Mesendoderm (in vitro differentiated cells): ENCODE measurements at regions not wholly inside any gene's neighbourhood (a gene's known extent, or its start where the extent isn't known, plus 50 kb on each side); places are given as distances from the start of the nearest gene placed in this dataset.
A peak's percentile ranks its signal among the peaks of the same experiment; 100 is the strongest.

Experiments used
- DNase-seq: peaks from one replicate; pipeline ENCODE4 v3.0.0; 2013
- H2AK5ac ChIP-seq: 2 replicates; pipeline ENCODE4 v1.6.1; 2013; ENCODE audit warnings: low read length, inconsistent platforms
- H2BK120ac ChIP-seq: 2 replicates; pipeline ENCODE4 v1.6.1; 2013; ENCODE audit warnings: low read depth, mild to moderate bottlenecking, low read length, moderate library complexity, mixed read lengths
- H2BK15ac ChIP-seq: replicated peaks from 2 replicates; pipeline ENCODE4 v1.6.1; 2013; ENCODE audit warnings: low read depth, mild to moderate bottlenecking, moderate library complexity
- H2BK5ac ChIP-seq: 2 replicates; pipeline ENCODE4 v1.6.1; 2013; ENCODE audit warnings: low read length, inconsistent platforms
- H3K18ac ChIP-seq: 2 replicates; pipeline ENCODE4 v1.6.1; 2013; ENCODE audit warnings: mild to moderate bottlenecking, low read length, mixed read lengths
- H3K23ac ChIP-seq: one replicate; pipeline ENCODE4 v1.6.1; 2013; ENCODE audit warnings: low read length
- H3K27ac ChIP-seq: 2 replicates; pipeline ENCODE4 v1.5.1; 2013; ENCODE audit warnings: low read depth, mild to moderate bottlenecking, inconsistent platforms, low read length, moderate library complexity
- H3K27me3 ChIP-seq: 2 replicates; pipeline ENCODE4 v1.6.1; 2013; ENCODE audit warnings: low read length, control low read depth, mild to moderate bottlenecking, inconsistent platforms; ENCODE audit not compliant: insufficient read depth, poor library complexity
- H3K36me3 ChIP-seq: 2 replicates; pipeline ENCODE4 v1.6.1; 2013; ENCODE audit warnings: low read length, inconsistent platforms; ENCODE audit not compliant: control insufficient read depth, insufficient read depth
- H3K4ac ChIP-seq: one replicate; pipeline ENCODE4 v1.6.1; 2013; ENCODE audit warnings: low read depth, mild to moderate bottlenecking, low read length, moderate library complexity
- H3K4me1 ChIP-seq: 2 replicates; pipeline ENCODE4 v1.6.1; 2013; ENCODE audit warnings: low read depth, low read length, inconsistent platforms; ENCODE audit not compliant: control insufficient read depth
- H3K4me2 ChIP-seq: 2 replicates; pipeline ENCODE4 v1.6.1; 2013; ENCODE audit warnings: low read length
- H3K4me3 ChIP-seq: 2 replicates; pipeline ENCODE4 v1.5.1; 2013; ENCODE audit warnings: mild to moderate bottlenecking, low read length
- H3K56ac ChIP-seq: one replicate; pipeline ENCODE4 v1.6.1; 2013; ENCODE audit warnings: low read length
- H3K79me1 ChIP-seq: 2 replicates; pipeline ENCODE4 v1.6.1; 2013; ENCODE audit warnings: low read length, inconsistent platforms
- H3K79me2 ChIP-seq: 2 replicates; pipeline ENCODE4 v1.6.1; 2013; ENCODE audit warnings: mild to moderate bottlenecking, low read length; ENCODE audit not compliant: control insufficient read depth, insufficient read depth
- H3K9ac ChIP-seq: 2 replicates; pipeline ENCODE4 v1.6.1; 2013; ENCODE audit warnings: low read length, inconsistent platforms
- H4K5ac ChIP-seq: one replicate; pipeline ENCODE4 v1.6.1; 2013; ENCODE audit warnings: low read length
- H4K8ac ChIP-seq: one replicate; pipeline ENCODE4 v1.6.1; 2013; ENCODE audit warnings: low read depth, mild to moderate bottlenecking, control low read depth, low read length, moderate library complexity
- WGBS: extraction: QIAGEN DNeasy Blood & Tissue Kit; methylation state at CpG from one replicate; pipeline ENCODE4 v1.1.7; 2013; ENCODE audit warnings: low lambda C conversion rate, missing lambda C conversion rate; ENCODE audit not compliant: insufficient coverage; ENCODE audit errors: extremely low coverage; 5-methylcytosine and 5-hydroxymethylcytosine counted together

GRCh38 chr6:23218751-23219150 is 649.4 kb downstream of the HDGFL1 start:
- no peak overlapping the region for H3K4ac ChIP-seq
- no CpG with 5 or more reads among the region's 1 CpG for WGBS
- DNase-seq = peak; percentile 88

GRCh38 chr6:23222724-23223123 is 653.4 kb downstream of the HDGFL1 start:
- Histone ChIP-seq H3K4me1 (no peaks in the 10 kb centered on the region), H4K5ac (no peak overlapping the region), H3K4ac (no peak overlapping the region), H3K27ac (no peak overlapping the region), H3K27me3 (no peaks in the 10 kb centered on the region), H3K23ac (no peak overlapping the region), H3K4me2 (no peak overlapping the region), H3K18ac (no peak overlapping the region), H3K9ac (no peak overlapping the region), H2AK5ac (no peak overlapping the region), H2BK120ac (no peak overlapping the region), H3K56ac (no peak overlapping the region), H4K8ac (no peak overlapping the region), H3K36me3 (no peaks in the 10 kb centered on the region), H3K79me2 (no peaks in the 10 kb centered on the region), H3K4me3 (no peak overlapping the region), H2BK15ac (no peak overlapping the region), H2BK5ac (no peak overlapping the region), H3K79me1 (no peaks in the 10 kb centered on the region)
- no CpG with 5 or more reads among the region's 1 CpG for WGBS
- DNase-seq = no peak

More at GRCh38 chr6:23218751-23219150, 649.4 kb downstream of the HDGFL1 start:
- Histone ChIP-seq H3K4me1 (no peaks in the 10 kb centered on the region), H3K9ac (no peak overlapping the region), H4K8ac (no peak overlapping the region), H2BK5ac (no peak overlapping the region), H3K27me3 (no peaks in the 10 kb centered on the region), H3K4me3 (no peak overlapping the region), H3K18ac (no peak overlapping the region), H3K23ac (no peak overlapping the region), H2BK120ac (no peak overlapping the region), H3K56ac (no peak overlapping the region), H3K79me1 (no peaks in the 10 kb centered on the region), H2AK5ac (no peak overlapping the region), H3K27ac (no peak overlapping the region), H3K4me2 (no peak overlapping the region), H4K5ac (no peak overlapping the region), H3K79me2 (no peaks in the 10 kb centered on the region), H2BK15ac (no peak overlapping the region), H3K36me3 (no peaks in the 10 kb centered on the region)

- Histone ChIP-seq H3K4me1 (no peaks in the 10 kb centered on the region), H3K79me2 (no peaks in the 10 kb centered on the region), H3K9ac (no peak overlapping the region), H3K18ac (no peak overlapping the region), H3K56ac (no peak overlapping the region), H3K36me3 (no peaks in the 10 kb centered on the region), H3K4me2 (no peak overlapping the region), H3K23ac (no peak overlapping the region), H3K4ac (no peak overlapping the region), H3K79me1 (no peaks in the 10 kb centered on the region), H3K27me3 (no peaks in the 10 kb centered on the region), H2AK5ac (no peak overlapping the region), H3K4me3 (no peak overlapping the region), H2BK5ac (no peak overlapping the region), H2BK120ac (no peak overlapping the region), H4K8ac (no peak overlapping the region), H4K5ac (no peak overlapping the region), H2BK15ac (no peak overlapping the region), H3K27ac (no peak overlapping the region)
- no peak for DNase-seq
- no CpG with 5 or more reads among the region's 1 CpG for WGBS
These were observed 655.2 kb downstream of the HDGFL1 start for GRCh38 chr6:23224540-23224939.

- WGBS = no CpG with 5 or more reads among the region's 11 CpGs
- Histone ChIP-seq H2AK5ac (no peak overlapping the region), H3K4ac (no peak overlapping the region), H4K5ac (no peak overlapping the region), H3K9ac (no peak overlapping the region), H2BK5ac (no peak overlapping the region), H3K4me1 (no peaks in the 10 kb centered on the region), H3K56ac (no peak overlapping the region), H2BK15ac (no peak overlapping the region), H3K27me3 (no peaks in the 10 kb centered on the region), H3K79me2 (no peaks in the 10 kb centered on the region), H3K18ac (no peak overlapping the region), H3K36me3 (no peaks in the 10 kb centered on the region), H3K27ac (no peak overlapping the region), H3K23ac (no peak overlapping the region), H2BK120ac (no peak overlapping the region), H3K4me3 (no peak overlapping the region), H3K79me1 (no peaks in the 10 kb centered on the region), H4K8ac (no peak overlapping the region), H3K4me2 (no peak overlapping the region)
- DNase-seq = no peak
These were observed 659.2 kb downstream of the HDGFL1 start for GRCh38 chr6:23228439-23229024.

GRCh38 chr6:23243854-23244253 is 674.5 kb downstream of the HDGFL1 start:
- Histone ChIP-seq H3K4ac (no peak overlapping the region), H2BK120ac (no peak overlapping the region), H2BK15ac (no peak overlapping the region), H3K4me2 (no peak overlapping the region), H3K4me1 (no peaks in the 10 kb centered on the region), H3K36me3 (no peaks in the 10 kb centered on the region), H3K27me3 (no peaks in the 10 kb centered on the region), H4K8ac (no peak overlapping the region), H3K18ac (no peak overlapping the region), H3K79me1 (no peaks in the 10 kb centered on the region), H3K23ac (no peak overlapping the region), H3K9ac (no peak overlapping the region), H3K56ac (no peak overlapping the region), H3K79me2 (no peaks in the 10 kb centered on the region), H3K4me3 (no peak overlapping the region), H2BK5ac (no peak overlapping the region), H3K27ac (no peak overlapping the region), H2AK5ac (no peak overlapping the region), H4K5ac (no peak overlapping the region)
- DNase-seq = no peak
- WGBS = 100% methylated on average over 1 of the region's 5 CpGs

GRCh38 chr6:23244300-23244699 is 674.9 kb downstream of the HDGFL1 start:
- Histone ChIP-seq H3K4me3 (no peak overlapping the region), H3K79me1 (no peaks in the 10 kb centered on the region), H2BK120ac (no peak overlapping the region), H3K4me1 (no peaks in the 10 kb centered on the region), H3K4me2 (no peak overlapping the region), H4K8ac (no peak overlapping the region), H3K9ac (no peak overlapping the region), H3K79me2 (no peaks in the 10 kb centered on the region), H3K56ac (no peak overlapping the region), H3K4ac (no peak overlapping the region), H3K27ac (no peak overlapping the region), H4K5ac (no peak overlapping the region), H2AK5ac (no peak overlapping the region), H2BK15ac (no peak overlapping the region), H3K36me3 (no peaks in the 10 kb centered on the region), H3K18ac (no peak overlapping the region), H3K23ac (no peak overlapping the region), H2BK5ac (no peak overlapping the region), H3K27me3 (no peaks in the 10 kb centered on the region)
- no peak for DNase-seq
